ENCODE measurements at regions not wholly inside any gene's neighbourhood (a gene's known extent, or its start where the extent isn't known, plus 50 kb on each side); places are given as distances from the start of the nearest gene placed in this dataset.

DNA sequence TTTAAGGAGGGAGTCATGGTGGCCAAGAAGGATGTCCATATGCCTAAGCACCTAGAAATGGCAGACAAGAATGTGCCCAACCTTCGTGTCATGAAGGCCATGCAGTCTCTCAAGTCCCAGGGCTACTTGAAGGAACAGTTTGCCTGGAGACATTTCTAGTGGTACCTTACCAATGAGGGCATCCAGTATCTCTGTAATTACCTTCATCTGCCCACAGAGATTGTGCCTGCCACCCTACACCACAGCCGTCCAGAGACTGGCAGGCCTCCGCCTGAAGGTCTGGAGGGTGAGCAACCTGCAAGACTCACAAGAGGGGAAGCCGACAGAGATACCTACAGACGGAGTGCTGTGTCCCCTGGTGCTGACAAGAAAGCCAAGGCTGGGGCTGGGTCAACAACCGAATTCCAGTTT is 115.0 kb downstream of the HFE start:
- peak overlapping the region; percentile 84 for H3K27ac ChIP-seq (ENCODE audit: low read depth)
- no peak overlapping the region for H3K4me2 ChIP-seq
- H3K79me2 ChIP-seq (replicated peaks; ENCODE audit: insufficient read depth): peaks cover 23% of the 10 kb centered on the region
- DNase-seq (ENCODE audit: low spot score): no peak
- no peak for ATAC-seq
- H3K9me2 ChIP-seq (ENCODE audit: insufficient read depth): no peaks in the 10 kb centered on the region
- H3F3A ChIP-seq (replicated peaks; ENCODE audit: low read depth): peaks cover 10% of the 10 kb centered on the region
- H3K4me1 ChIP-seq (ENCODE audit: insufficient read depth): peaks cover 12% of the 10 kb centered on the region; the same call in 1 of the 2 replicates
- no peak overlapping the region for H2AFZ ChIP-seq
- Mint-ChIP-seq H3K27ac (peak overlapping the region; percentile 96), H3K4me1 (peaks cover 23% of the 10 kb centered on the region), H3K36me3 (ENCODE audit: low read depth) (peaks cover 9% of the 10 kb centered on the region), H3K9me3 (peaks cover 21% of the 10 kb centered on the region), H3K4me3 (peak overlapping the region; percentile 28; the same call in 2 of the 3 replicates), H3K27me3 (ENCODE audit: insufficient read depth, low read depth, poor library complexity) (peaks cover 30% of the 10 kb centered on the region)
- H3K27me3 ChIP-seq (ENCODE audit: insufficient read depth): no peaks in the 10 kb centered on the region
- TF ChIP-seq EZH2 (IDR thresholded peaks at IDR 0.05; ENCODE audit: low read depth, unreplicated experiment) (no peak), EZH2phosphoT487 (IDR thresholded peaks at IDR 0.05; ENCODE audit: unreplicated experiment) (no peak), JUNB (IDR thresholded peaks at IDR 0.05; ENCODE audit: unreplicated experiment) (no peak), NANOG (IDR thresholded peaks at IDR 0.05; ENCODE audit: borderline replicate concordance) (no peak)
- TF ChIP-seq, protein P1, sequence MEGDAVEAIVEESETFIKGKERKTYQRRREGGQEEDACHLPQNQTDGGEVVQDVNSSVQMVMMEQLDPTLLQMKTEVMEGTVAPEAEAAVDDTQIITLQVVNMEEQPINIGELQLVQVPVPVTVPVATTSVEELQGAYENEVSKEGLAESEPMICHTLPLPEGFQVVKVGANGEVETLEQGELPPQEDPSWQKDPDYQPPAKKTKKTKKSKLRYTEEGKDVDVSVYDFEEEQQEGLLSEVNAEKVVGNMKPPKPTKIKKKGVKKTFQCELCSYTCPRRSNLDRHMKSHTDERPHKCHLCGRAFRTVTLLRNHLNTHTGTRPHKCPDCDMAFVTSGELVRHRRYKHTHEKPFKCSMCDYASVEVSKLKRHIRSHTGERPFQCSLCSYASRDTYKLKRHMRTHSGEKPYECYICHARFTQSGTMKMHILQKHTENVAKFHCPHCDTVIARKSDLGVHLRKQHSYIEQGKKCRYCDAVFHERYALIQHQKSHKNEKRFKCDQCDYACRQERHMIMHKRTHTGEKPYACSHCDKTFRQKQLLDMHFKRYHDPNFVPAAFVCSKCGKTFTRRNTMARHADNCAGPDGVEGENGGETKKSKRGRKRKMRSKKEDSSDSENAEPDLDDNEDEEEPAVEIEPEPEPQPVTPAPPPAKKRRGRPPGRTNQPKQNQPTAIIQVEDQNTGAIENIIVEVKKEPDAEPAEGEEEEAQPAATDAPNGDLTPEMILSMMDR (conservative IDR thresholded peaks at IDR 0.05; ENCODE audit: low read depth in 2 of 2): no peak
- no peak overlapping the region for H3K4me3 ChIP-seq
- H4K20me1 ChIP-seq (replicated peaks; ENCODE audit: insufficient read depth): no peaks in the 10 kb centered on the region
- H3K36me3 ChIP-seq (ENCODE audit: insufficient read depth): no peaks in the 10 kb centered on the region

DNA sequence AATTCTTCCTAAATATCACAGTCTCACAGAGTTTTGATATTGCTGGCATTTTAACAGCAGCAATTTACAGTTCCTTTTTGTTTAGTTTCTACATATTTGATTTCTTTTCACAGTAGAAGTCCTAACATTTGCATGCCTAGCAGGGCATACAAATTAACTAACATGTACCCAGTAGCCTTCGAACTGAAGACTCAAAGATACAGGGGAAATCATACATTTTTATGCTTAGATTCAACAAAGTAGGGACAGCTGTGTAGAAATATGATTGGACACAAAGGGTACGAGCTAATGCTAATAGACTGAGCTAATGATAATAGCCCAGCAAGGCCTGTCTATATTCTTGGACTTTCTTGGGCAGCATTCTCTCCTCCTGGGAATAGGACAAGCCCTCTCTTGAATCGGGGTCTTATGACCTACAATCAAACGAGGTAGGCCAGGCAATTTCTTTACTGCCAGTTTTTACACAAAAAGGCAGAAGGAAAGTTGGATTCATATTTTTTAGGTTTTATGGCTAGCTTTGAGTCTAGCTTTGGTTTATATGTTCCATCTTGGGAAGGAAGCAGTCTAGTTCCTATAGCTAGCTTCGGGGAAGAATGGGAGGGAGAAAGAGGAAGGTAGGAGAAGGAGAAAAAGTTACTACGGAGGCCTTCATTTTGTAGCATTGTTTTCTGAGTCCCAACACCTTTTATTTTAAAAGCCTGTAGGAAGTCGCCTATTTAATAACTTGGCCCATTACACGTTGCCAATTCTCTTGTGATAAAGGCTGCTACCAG is 115.8 kb downstream of the HFE start:
- Histone ChIP-seq H3F3A (replicated peaks; ENCODE audit: low read depth) (peaks cover 10% of the 10 kb centered on the region), H3K27me3 (ENCODE audit: insufficient read depth) (no peaks in the 10 kb centered on the region), H3K79me2 (replicated peaks; ENCODE audit: insufficient read depth) (peaks cover 15% of the 10 kb centered on the region), H3K9me2 (ENCODE audit: insufficient read depth) (no peaks in the 10 kb centered on the region), H3K4me2 (peak overlapping the region; percentile 77), H3K36me3 (ENCODE audit: insufficient read depth) (no peaks in the 10 kb centered on the region), H2AFZ (no peak overlapping the region), H3K27ac (ENCODE audit: low read depth) (peak overlapping the region; percentile 99), H3K4me1 (ENCODE audit: insufficient read depth) (peaks cover 17% of the 10 kb centered on the region; the same call in 1 of the 2 replicates), H4K20me1 (replicated peaks; ENCODE audit: insufficient read depth) (no peaks in the 10 kb centered on the region), H3K4me3 (peak overlapping the region; percentile 76)
- no peak for ATAC-seq
- Mint-ChIP-seq H3K4me3 (no peak overlapping the region), H3K27ac (no peak overlapping the region), H3K27me3 (ENCODE audit: insufficient read depth, low read depth, poor library complexity) (peaks cover 27% of the 10 kb centered on the region), H3K36me3 (ENCODE audit: low read depth) (peaks cover 7% of the 10 kb centered on the region), H3K4me1 (peaks cover 23% of the 10 kb centered on the region), H3K9me3 (peaks cover 18% of the 10 kb centered on the region)
- no peak for DNase-seq (ENCODE audit: low spot score)
- TF ChIP-seq, protein P1 (conservative IDR thresholded peaks at IDR 0.05; ENCODE audit: low read depth in 2 of 2): no peak
- TF ChIP-seq, protein P2, sequence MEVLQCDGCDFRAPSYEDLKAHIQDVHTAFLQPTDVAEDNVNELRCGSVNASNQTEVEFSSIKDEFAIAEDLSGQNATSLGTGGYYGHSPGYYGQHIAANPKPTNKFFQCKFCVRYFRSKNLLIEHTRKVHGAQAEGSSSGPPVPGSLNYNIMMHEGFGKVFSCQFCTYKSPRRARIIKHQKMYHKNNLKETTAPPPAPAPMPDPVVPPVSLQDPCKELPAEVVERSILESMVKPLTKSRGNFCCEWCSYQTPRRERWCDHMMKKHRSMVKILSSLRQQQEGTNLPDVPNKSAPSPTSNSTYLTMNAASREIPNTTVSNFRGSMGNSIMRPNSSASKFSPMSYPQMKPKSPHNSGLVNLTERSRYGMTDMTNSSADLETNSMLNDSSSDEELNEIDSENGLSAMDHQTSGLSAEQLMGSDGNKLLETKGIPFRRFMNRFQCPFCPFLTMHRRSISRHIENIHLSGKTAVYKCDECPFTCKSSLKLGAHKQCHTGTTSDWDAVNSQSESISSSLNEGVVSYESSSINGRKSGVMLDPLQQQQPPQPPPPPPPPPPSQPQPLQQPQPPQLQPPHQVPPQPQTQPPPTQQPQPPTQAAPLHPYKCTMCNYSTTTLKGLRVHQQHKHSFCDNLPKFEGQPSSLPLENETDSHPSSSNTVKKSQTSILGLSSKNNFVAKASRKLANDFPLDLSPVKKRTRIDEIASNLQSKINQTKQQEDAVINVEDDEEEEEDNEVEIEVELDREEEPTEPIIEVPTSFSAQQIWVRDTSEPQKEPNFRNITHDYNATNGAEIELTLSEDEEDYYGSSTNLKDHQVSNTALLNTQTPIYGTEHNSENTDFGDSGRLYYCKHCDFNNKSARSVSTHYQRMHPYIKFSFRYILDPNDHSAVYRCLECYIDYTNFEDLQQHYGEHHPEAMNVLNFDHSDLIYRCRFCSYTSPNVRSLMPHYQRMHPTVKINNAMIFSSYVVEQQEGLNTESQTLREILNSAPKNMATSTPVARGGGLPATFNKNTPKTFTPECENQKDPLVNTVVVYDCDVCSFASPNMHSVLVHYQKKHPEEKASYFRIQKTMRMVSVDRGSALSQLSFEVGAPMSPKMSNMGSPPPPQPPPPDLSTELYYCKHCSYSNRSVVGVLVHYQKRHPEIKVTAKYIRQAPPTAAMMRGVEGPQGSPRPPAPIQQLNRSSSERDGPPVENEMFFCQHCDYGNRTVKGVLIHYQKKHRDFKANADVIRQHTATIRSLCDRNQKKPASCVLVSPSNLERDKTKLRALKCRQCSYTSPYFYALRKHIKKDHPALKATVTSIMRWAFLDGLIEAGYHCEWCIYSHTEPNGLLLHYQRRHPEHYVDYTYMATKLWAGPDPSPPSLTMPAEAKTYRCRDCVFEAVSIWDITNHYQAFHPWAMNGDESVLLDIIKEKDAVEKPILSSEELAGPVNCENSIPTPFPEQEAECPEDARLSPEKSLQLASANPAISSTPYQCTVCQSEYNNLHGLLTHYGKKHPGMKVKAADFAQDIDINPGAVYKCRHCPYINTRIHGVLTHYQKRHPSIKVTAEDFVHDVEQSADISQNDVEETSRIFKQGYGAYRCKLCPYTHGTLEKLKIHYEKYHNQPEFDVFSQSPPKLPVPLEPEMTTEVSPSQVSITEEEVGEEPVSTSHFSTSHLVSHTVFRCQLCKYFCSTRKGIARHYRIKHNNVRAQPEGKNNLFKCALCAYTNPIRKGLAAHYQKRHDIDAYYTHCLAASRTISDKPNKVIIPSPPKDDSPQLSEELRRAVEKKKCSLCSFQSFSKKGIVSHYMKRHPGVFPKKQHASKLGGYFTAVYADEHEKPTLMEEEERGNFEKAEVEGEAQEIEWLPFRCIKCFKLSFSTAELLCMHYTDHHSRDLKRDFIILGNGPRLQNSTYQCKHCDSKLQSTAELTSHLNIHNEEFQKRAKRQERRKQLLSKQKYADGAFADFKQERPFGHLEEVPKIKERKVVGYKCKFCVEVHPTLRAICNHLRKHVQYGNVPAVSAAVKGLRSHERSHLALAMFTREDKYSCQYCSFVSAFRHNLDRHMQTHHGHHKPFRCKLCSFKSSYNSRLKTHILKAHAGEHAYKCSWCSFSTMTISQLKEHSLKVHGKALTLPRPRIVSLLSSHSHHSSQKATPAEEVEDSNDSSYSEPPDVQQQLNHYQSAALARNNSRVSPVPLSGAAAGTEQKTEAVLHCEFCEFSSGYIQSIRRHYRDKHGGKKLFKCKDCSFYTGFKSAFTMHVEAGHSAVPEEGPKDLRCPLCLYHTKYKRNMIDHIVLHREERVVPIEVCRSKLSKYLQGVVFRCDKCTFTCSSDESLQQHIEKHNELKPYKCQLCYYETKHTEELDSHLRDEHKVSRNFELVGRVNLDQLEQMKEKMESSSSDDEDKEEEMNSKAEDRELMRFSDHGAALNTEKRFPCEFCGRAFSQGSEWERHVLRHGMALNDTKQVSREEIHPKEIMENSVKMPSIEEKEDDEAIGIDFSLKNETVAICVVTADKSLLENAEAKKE (CRISPR knock-in tag; IDR thresholded peaks at IDR 0.05): no peak
- TF ChIP-seq ZNF331 (CRISPR knock-in tag; IDR thresholded peaks at IDR 0.05; ENCODE audit: low read depth) (no peak), JUNB (IDR thresholded peaks at IDR 0.05; ENCODE audit: unreplicated experiment) (no peak), POLR2AphosphoS5 (IDR thresholded peaks at IDR 0.05; ENCODE audit: low read depth) (no peak), EZH2 (IDR thresholded peaks at IDR 0.05; ENCODE audit: low read depth, unreplicated experiment) (no peak), STAT1 (IDR thresholded peaks at IDR 0.05; ENCODE audit: unreplicated experiment) (no peak), NANOG (IDR thresholded peaks at IDR 0.05; ENCODE audit: borderline replicate concordance) (no peak)
